Neural progenitor cell (in vitro differentiated cells): ENCODE measurements at regions not wholly inside any gene's neighbourhood (a gene's known extent, or its start where the extent isn't known, plus 50 kb on each side); places are given as distances from the start of the nearest gene placed in this dataset.
"Not testable (repeated sequence)": the region's sequence is repeated elsewhere in the genome, so short reads cannot be mapped to it uniquely, and the experiment has no call there.

Source experiments
- DNase-seq: peaks from one replicate; pipeline ENCODE4 v3.0.0-alpha.2; 2016; ENCODE audit warnings: low spot score
- H2AFZ ChIP-seq: fragments of 200-600 bp; sonication (generic); replicated peaks from 2 replicates; pipeline ENCODE4 v1.6.1; 2016; ENCODE audit warnings: antibody characterized with exemption
- H3F3A ChIP-seq: fragments of 200-600 bp; sonication (generic); 2 replicates; pipeline ENCODE4 v1.6.1; 2016; ENCODE audit warnings: antibody characterized with exemption, low read depth
- H3K27ac ChIP-seq: fragments of 200-600 bp; sonication (generic); 2 replicates; pipeline ENCODE4 v1.5.1; 2016; ENCODE audit warnings: mild to moderate bottlenecking
- H3K27me3 ChIP-seq: fragments of 200-600 bp; sonication (generic); 2 replicates; pipeline ENCODE4 v1.6.1; 2016; ENCODE audit warnings: mild to moderate bottlenecking, moderate library complexity
- H3K36me3 ChIP-seq: fragments of 200-600 bp; sonication (generic); 2 replicates; pipeline ENCODE4 v1.5.1; 2016
- H3K4me1 ChIP-seq: fragments of 200-600 bp; sonication (generic); 2 replicates; pipeline ENCODE4 v1.6.1; 2016; ENCODE audit warnings: mixed run types
- H3K4me2 ChIP-seq: fragments of 200-600 bp; sonication (generic); 2 replicates; pipeline ENCODE4 v1.6.1; 2016
- H3K4me3 ChIP-seq: fragments of 200-600 bp; sonication (generic); 2 replicates; pipeline ENCODE4 v1.5.1; 2016
- H3K79me2 ChIP-seq: fragments of 200-600 bp; sonication (generic); 2 replicates; pipeline ENCODE4 v1.6.1; 2016; ENCODE audit warnings: low read depth
- H3K9ac ChIP-seq: fragments of 200-600 bp; sonication (generic); 2 replicates; pipeline ENCODE4 v1.6.1; 2016
- H3K9me3 ChIP-seq: fragments of 200-600 bp; sonication (generic); 2 replicates; pipeline ENCODE4 v1.5.1; 2016; ENCODE audit warnings: low read depth
- H4K20me1 ChIP-seq: fragments of 200-600 bp; sonication (generic); 2 replicates; pipeline ENCODE4 v1.6.1; 2016; ENCODE audit warnings: low read depth
- H3K27ac Mint-ChIP-seq: 3 replicates; pipeline ENCODE4 v1.8.0; 2021; ENCODE audit warnings: mixed read lengths
- H3K27me3 Mint-ChIP-seq: 2 replicates; pipeline ENCODE4 v1.8.0; 2022; ENCODE audit warnings: low read depth, mild to moderate bottlenecking, inconsistent platforms, moderate library complexity, mixed read lengths; ENCODE audit not compliant: insufficient read depth
- H3K36me3 Mint-ChIP-seq: 3 replicates; pipeline ENCODE4 v1.8.0; 2021; ENCODE audit warnings: mixed read lengths
- H3K4me1 Mint-ChIP-seq: 3 replicates; pipeline ENCODE4 v1.8.0; 2021; ENCODE audit warnings: mixed read lengths
- H3K4me3 Mint-ChIP-seq: 3 replicates; pipeline ENCODE4 v1.8.0; 2021; ENCODE audit warnings: mild to moderate bottlenecking, moderate library complexity, mixed read lengths
- H3K9me3 Mint-ChIP-seq: 3 replicates; pipeline ENCODE4 v1.8.0; 2020; ENCODE audit warnings: mixed read lengths
- EZH2 ChIP-seq: fragments of 200-600 bp; sonication (generic); IDR thresholded peaks from 2 replicates; pipeline ENCODE4 v1.6.1; 2017; ENCODE audit warnings: antibody characterized with exemption, mild to moderate bottlenecking, moderate library complexity
- EZH2phosphoT487 ChIP-seq: fragments of 200-600 bp; sonication (generic); IDR thresholded peaks from 2 replicates; pipeline ENCODE4 v1.6.1; 2017; ENCODE audit warnings: antibody characterized with exemption
- TF ChIP-seq, protein P1 (sequence below): fragments of 200-600 bp; sonication (generic); IDR thresholded peaks from 2 replicates; pipeline ENCODE4 v1.5.1; 2017; ENCODE audit warnings: antibody characterized with exemption, mild to moderate bottlenecking

DNA sequence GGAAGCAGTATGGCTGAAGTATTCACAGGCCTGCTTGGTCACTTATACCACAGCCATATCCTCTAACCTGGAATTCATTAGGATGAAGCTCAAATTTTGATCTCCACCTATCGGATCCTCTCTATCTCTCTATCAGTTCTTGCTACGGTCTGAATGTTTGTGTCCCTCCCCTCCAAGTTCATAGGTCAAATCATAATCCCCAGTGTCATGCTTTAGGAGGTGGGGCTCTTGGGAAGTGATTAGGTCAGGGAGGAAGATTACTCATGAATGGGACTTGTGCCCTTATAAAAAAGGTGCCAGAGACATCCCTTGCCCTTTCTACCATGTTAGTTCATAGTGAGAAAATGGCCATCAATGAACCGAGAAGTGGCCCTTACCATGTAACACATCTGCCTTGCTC, 190.8 kb upstream of the MYLIP start:
- no peaks in the 10 kb centered on the region for H3K9me3 ChIP-seq
- no peaks in the 10 kb centered on the region for H3K36me3 ChIP-seq
- no peaks in the 10 kb centered on the region for H3F3A ChIP-seq
- H3K9ac ChIP-seq, result no peak overlapping the region
- no peaks in the 10 kb centered on the region for H3K36me3 Mint-ChIP-seq
- no peak overlapping the region for H3K4me3 ChIP-seq
- no peaks in the 10 kb centered on the region for H3K79me2 ChIP-seq
- no peak overlapping the region for H3K4me3 Mint-ChIP-seq
- H3K4me1 ChIP-seq, result no peaks in the 10 kb centered on the region
- H3K4me1 Mint-ChIP-seq, result no peaks in the 10 kb centered on the region
- H3K27me3 Mint-ChIP-seq, result peaks cover 4% of the 10 kb centered on the region
- no peak overlapping the region for H3K27ac ChIP-seq
- H3K4me2 ChIP-seq, result no peak overlapping the region
- no peaks in the 10 kb centered on the region for H3K27me3 ChIP-seq
- peaks cover 12% of the 10 kb centered on the region for H3K9me3 Mint-ChIP-seq
- H2AFZ ChIP-seq, result no peak overlapping the region
- no peaks in the 10 kb centered on the region for H4K20me1 ChIP-seq
- DNase-seq, result no peak
- H3K27ac Mint-ChIP-seq, result no peak overlapping the region
- TF ChIP-seq, protein P1, sequence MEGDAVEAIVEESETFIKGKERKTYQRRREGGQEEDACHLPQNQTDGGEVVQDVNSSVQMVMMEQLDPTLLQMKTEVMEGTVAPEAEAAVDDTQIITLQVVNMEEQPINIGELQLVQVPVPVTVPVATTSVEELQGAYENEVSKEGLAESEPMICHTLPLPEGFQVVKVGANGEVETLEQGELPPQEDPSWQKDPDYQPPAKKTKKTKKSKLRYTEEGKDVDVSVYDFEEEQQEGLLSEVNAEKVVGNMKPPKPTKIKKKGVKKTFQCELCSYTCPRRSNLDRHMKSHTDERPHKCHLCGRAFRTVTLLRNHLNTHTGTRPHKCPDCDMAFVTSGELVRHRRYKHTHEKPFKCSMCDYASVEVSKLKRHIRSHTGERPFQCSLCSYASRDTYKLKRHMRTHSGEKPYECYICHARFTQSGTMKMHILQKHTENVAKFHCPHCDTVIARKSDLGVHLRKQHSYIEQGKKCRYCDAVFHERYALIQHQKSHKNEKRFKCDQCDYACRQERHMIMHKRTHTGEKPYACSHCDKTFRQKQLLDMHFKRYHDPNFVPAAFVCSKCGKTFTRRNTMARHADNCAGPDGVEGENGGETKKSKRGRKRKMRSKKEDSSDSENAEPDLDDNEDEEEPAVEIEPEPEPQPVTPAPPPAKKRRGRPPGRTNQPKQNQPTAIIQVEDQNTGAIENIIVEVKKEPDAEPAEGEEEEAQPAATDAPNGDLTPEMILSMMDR, result no peak
- no peak for TF ChIP-seq EZH2
- no peak for TF ChIP-seq EZH2phosphoT487

DNA sequence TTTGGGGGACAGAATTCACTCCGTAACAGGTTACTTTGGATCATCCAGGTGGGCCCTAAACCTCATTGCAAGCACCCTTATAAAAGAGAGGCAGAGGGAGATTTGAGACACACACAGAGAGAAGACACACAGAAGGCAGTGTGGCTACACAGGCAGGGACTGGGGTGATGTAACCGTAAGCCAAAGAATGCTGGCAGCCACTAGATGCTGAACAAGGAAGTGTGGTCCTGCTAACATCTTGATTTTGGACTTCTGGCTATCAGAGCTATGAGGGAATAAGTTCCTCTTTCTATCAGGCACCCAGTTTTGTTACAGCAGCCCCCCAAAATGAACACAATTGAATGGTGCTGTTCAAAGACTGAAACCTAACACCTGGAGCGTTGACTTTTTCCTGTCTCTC, 191.3 kb upstream of the MYLIP start:
- TF ChIP-seq EZH2 (no peak), EZH2phosphoT487 (no peak)
- TF ChIP-seq, protein P1, result no peak

DNA sequence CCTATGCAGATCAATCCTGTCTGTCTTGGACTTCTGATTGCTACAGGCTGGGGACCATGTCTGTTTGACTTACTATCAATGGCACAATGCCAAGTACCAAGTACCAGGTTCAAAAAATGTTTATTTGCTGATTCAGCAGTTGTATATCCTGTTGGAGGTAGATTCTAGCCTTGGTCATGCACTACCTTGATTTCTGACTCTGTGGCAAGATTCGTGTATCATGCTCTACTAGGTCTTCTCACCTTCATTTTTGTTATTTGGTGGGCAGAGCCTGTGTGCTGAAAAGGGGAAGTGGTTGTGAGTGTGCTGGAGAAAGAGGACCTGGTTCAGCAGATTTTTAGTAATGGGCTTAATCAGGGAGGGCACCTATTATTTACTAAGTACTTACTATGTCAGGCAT, 192.4 kb upstream of the MYLIP start:
- H3K36me3 ChIP-seq, result no peaks in the 10 kb centered on the region
- no peaks in the 10 kb centered on the region for H3K27me3 ChIP-seq
- H3F3A ChIP-seq, result no peaks in the 10 kb centered on the region
- no peak overlapping the region for H3K4me3 Mint-ChIP-seq
- H3K4me1 ChIP-seq, result no peaks in the 10 kb centered on the region
- H4K20me1 ChIP-seq, result no peaks in the 10 kb centered on the region
- no peak for DNase-seq
- H3K27ac ChIP-seq, result no peak overlapping the region
- no peaks in the 10 kb centered on the region for H3K9me3 ChIP-seq
- H3K27ac Mint-ChIP-seq, result no peak overlapping the region
- H3K9me3 Mint-ChIP-seq, result peaks cover 14% of the 10 kb centered on the region
- H3K4me2 ChIP-seq, result no peak overlapping the region
- H3K79me2 ChIP-seq, result no peaks in the 10 kb centered on the region
- peaks cover 4% of the 10 kb centered on the region for H3K27me3 Mint-ChIP-seq
- no peak overlapping the region for H2AFZ ChIP-seq
- H3K4me3 ChIP-seq, result no peak overlapping the region
- TF ChIP-seq, protein P1, result no peak
- TF ChIP-seq EZH2 (no peak), EZH2phosphoT487 (no peak)
- H3K4me1 Mint-ChIP-seq, result no peaks in the 10 kb centered on the region
- no peak overlapping the region for H3K9ac ChIP-seq
- H3K36me3 Mint-ChIP-seq, result no peaks in the 10 kb centered on the region

More for the DNA sequence above, 191.3 kb upstream of the MYLIP start:
- DNase-seq, result no peak
- Histone ChIP-seq H3K4me3 (no peak overlapping the region), H3K79me2 (no peaks in the 10 kb centered on the region), H3K4me1 (no peaks in the 10 kb centered on the region), H3K36me3 (no peaks in the 10 kb centered on the region), H3F3A (no peaks in the 10 kb centered on the region), H3K9me3 (no peaks in the 10 kb centered on the region), H3K4me2 (no peak overlapping the region), H3K9ac (no peak overlapping the region), H3K27ac (no peak overlapping the region), H3K27me3 (no peaks in the 10 kb centered on the region), H4K20me1 (no peaks in the 10 kb centered on the region), H2AFZ (no peak overlapping the region)
- Mint-ChIP-seq H3K27me3 (peaks cover 4% of the 10 kb centered on the region), H3K4me1 (no peaks in the 10 kb centered on the region), H3K27ac (no peak overlapping the region), H3K4me3 (peak overlapping the region; percentile 44), H3K9me3 (peaks cover 12% of the 10 kb centered on the region), H3K36me3 (no peaks in the 10 kb centered on the region)

DNA sequence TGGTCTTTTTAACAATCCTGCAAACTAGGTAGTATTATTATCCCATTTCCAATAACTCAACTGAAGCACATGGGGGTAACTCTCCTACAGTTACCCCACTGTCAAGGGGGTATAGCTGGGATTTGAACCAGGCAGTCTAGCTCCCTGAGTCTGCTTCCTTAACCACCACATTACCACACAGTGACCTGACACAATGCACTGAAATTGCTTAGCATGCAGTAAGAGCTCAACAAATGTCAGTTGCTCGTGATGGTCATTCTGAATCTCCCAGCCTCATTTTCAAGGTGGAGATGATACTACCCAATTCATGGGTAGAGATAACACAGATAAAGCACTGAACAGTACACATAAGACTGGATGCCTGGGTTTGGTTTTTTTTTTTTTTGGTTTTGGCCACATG, 193.2 kb upstream of the MYLIP start:
- no peak for TF ChIP-seq EZH2phosphoT487
- TF ChIP-seq EZH2, result no peak
- TF ChIP-seq, protein P1, result no peak
- Histone ChIP-seq H3K36me3 (no peaks in the 10 kb centered on the region), H2AFZ (no peak overlapping the region), H4K20me1 (no peaks in the 10 kb centered on the region), H3K4me1 (no peaks in the 10 kb centered on the region), H3K4me3 (no peak overlapping the region), H3K4me2 (no peak overlapping the region), H3K9me3 (no peaks in the 10 kb centered on the region), H3K9ac (no peak overlapping the region), H3K79me2 (no peaks in the 10 kb centered on the region), H3F3A (no peaks in the 10 kb centered on the region), H3K27ac (no peak overlapping the region), H3K27me3 (no peaks in the 10 kb centered on the region)
- H3K27me3 Mint-ChIP-seq, result peaks cover 4% of the 10 kb centered on the region
- H3K4me1 Mint-ChIP-seq, result no peaks in the 10 kb centered on the region
- DNase-seq, result no peak
- H3K9me3 Mint-ChIP-seq, result peaks cover 19% of the 10 kb centered on the region
- no peak overlapping the region for H3K27ac Mint-ChIP-seq
- H3K36me3 Mint-ChIP-seq, result no peaks in the 10 kb centered on the region
- no peak overlapping the region for H3K4me3 Mint-ChIP-seq

DNA sequence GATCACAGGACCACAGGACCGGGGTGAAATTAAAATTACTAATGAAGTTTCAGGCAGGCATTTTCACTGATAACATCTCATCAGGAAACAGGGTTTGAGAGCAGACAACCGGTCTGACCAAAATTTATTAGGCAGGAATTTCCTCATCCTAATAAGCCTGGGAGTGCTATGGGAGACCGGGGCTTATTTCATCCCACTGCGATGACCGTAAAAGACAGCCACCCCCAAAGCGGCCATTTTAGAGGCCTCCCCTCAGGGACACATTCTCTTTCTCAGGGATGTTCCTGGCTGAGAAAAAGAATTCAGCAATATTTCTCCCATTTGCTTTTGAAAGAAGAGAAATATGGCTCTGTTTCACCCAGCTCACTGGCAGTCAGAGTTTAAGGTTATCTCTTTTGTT, 197.2 kb upstream of the MYLIP start:
- not testable (repeated sequence) for H3K4me2 ChIP-seq, H3K27ac Mint-ChIP-seq, H3K4me3 Mint-ChIP-seq, H3K4me1 Mint-ChIP-seq, H3K27me3 Mint-ChIP-seq, H2AFZ ChIP-seq, H3K36me3 ChIP-seq, H3K27ac ChIP-seq, H3F3A ChIP-seq, DNase-seq, H3K4me1 ChIP-seq, H3K36me3 Mint-ChIP-seq, H4K20me1 ChIP-seq, H3K9me3 ChIP-seq, H3K27me3 ChIP-seq, H3K79me2 ChIP-seq, H3K9ac ChIP-seq, H3K4me3 ChIP-seq
- peaks cover 27% of the 10 kb centered on the region for H3K9me3 Mint-ChIP-seq
